HTERT RPE-1 (cell line): ENCODE measurements at regions not wholly inside any gene's neighbourhood (a gene's known extent, or its start where the extent isn't known, plus 50 kb on each side); places are given as distances from the start of the nearest gene placed in this dataset.
"Not testable (repeated sequence)": the region's sequence is repeated elsewhere in the genome, so short reads cannot be mapped to it uniquely, and the experiment has no call there.

Experiments used
- in situ Hi-C: fragments of 300-500 bp; cut with MboI; formaldehyde crosslinking; loops from 4 replicates; pipeline ENCODE4 v1.14.3; 2020; ENCODE audit warnings: low sequenced_read_pairs

DNA sequence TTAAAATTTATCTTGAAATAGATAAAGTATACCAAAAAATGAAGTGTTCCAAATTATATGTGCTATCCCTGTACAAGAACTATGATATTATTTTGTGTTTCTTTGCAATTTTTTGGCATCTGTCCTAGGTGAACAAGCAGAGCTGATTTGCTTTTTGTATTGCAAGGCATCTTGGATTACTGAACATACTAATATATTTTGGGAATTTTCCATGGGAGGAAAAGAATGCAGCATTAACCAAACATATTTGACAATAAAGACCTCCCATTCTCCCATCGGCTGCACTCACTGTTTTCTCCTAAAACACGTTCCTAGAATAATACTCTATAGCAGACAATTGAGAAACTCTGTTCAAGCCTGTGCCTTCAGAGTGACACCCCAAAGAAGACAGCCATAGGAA is 265.1 kb upstream of the ALCAM start:
- in situ Hi-C loops: no loop called here

DNA sequence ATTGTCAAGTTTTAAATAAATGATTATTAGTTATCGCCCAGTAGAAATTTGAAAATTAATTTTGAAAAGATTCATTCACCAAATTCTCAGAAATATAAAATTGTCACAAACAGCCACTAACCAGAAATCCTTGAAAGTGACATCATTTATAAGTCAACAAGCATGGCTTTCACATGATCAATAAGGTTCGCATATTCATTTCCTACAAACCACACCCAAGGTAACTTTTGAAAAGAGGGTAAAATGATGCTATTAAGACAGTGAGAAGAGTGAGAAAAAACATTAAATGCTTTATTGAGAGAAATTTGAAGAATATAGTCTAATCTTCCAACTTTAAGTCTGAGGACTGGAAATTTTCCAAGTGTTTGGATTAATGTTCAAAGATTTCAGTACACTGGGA is 263.6 kb upstream of the ALCAM start:
- in situ Hi-C loops: no loop called here

DNA sequence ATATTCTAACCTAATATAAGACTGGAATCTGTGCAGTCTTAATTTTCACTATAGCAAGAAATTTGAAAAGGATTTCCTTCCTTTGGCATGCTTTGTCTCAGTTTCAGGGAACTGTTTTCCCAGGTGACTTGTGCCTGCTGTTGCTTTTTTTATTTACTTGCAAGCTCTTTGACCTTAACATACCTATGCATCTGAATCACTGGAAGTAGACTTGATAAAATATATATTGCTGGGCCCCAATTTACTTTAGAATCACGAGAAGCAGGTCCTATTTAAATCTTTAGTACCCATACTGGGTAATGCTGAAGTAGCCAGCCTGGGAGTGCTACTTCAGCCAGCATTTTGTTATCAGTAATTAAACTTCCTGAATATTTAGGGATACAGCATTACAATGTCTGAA is 257.9 kb upstream of the ALCAM start:
- in situ Hi-C loops: no loop called here

DNA sequence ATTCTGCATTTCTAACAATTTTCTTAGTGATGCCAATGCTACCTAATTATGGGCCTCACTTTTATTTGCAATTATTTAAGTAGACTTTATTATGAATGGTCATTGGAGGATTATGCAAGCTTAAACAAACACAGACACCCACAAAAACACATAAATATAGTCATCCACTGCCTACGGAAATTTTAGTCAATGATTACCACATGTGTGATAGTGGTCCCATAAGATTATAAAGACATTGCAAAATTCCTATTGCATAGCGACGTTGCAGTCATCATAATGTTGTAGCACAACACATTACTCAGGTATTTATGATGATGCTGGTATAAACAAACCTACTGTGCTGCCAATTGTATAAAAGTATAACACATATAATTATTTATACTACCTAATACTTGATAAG is 247.8 kb upstream of the ALCAM start:
- in situ Hi-C loops: no loop called here

DNA sequence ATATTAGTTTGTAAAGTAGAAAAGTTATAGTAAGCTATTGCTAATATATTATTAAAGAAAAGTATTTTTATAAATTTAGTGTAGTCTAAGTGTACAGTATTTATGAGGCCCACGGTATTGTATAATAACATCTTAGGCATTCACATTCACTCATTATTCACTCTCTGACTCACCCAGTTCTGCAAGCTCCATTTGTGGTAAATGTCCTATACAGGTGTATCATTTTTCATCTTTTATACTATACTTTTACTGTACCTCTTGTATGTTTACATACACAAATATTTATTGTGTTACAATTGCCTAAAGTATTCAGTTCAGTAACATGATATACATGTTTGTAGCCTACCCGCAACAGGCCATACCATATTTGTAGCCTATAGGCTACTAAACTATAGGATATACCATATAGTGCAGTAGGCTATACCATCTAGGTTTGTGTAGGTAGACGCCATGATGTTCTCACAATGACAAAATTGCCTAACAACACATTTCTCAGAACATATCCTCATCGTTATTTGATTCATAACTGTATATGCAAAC is 246.8 kb upstream of the ALCAM start:
- in situ Hi-C loops: no loop called here

DNA sequence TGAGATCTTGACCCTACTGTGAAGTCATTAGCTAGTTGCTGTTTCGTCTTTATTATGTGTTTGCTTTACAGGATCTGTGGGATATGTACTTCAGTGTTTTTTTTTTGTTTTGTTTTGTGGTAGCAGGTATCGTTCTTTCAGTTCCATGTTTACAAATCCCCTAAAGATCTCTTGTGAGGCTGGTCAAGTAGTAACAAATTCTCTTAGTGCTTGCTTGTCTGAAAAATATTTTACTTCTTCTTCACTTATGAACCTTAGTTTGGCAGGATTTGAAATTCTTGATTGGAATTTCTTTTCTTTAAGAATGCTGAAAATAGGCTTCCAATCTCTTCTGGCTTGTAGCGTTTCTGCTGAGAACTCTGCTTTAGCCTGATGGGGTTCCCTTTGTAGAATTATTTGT is 235.8 kb upstream of the ALCAM start:
- in situ Hi-C loops: no loop called here

DNA sequence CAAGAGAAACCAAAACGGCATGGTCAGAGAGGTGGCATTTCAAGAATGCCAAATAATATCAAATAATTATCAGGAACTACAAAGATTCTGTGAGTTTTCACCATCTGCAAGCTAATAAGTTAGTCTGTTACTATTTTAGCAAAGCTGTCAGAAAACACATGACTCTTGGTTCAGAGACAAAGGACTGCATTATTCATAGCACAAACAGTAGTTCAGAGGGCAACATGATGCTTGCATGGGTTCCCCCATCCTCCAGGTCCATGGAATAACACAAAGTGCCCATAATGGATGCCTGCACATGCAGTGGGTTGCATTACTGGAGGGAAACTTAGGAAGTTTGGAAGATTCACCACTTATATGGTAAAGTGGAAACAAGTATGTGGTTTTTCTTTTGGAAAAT is 228.8 kb upstream of the ALCAM start:
- in situ Hi-C loops: no loop called here

DNA sequence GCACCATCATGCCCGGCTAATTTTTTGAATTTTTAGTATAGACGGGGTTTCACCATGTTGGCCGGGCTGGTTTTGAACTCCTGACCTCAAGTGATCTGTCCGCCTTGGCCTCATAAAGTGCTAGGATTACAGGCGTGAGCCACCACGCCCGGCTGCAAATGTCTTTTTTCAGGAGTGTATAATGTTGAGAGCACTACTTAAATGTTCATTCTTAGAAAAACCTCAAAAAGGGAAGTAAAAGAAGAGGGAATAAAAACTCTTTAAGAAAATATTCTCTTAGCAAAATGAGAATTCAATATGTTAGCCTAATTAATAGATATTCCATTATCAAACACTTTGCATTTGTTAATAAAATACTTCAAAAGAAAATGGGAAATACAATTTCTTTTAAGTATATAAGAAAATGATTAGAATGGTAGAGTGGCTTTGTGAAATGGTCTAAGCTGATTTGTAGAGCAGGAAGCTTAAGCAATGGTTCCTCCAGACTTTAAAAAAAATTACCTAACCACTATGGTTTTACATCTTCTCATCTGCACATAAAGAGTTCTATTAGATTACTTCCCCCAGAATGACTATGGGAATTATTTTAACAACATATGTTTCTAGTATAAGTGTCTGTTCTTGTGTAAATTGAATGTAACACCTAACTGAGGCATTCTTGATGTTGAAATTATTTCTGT is 226.7 kb upstream of the ALCAM start:
- in situ Hi-C loops: no loop called here

DNA sequence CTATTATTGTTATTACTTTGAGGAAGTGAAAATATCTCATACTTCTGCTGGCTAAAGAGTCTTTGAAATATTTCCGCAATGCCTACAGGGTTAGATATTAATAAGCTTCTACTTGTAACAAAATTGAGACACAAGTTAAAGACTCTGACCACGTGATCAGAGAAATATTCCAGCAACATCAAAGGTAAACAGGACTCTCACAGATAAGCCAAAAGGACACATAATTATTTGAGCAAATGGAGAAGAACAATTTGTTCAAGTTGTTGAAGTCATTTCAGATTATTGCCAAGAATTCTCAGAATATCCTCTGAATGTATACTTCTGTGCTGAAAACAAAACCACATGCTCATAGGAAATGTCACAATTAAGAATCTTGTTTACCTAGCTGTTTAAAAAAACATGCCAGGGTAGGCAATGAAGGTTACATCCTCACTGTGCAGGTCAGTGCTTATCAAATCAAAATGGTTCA is 225.8 kb upstream of the ALCAM start:
- in situ Hi-C loops: no loop called here

DNA sequence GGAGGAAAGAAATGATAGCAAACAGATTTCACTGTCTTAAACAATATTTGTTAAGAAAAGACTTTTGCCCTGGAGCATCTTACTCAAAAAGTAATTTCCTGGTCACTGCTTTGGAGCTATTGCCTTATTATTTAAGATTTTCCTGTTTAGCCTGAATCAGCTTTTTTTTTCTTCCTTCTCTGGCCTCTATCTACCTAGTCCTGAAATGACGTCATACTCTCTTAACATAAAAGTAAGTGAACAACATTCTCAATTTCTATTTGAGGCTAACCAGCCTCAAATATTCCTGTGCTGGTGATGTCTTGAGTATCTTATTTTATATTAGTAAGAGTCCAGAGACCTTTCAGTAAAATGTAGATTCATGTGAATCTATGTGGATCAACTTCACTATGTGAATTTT is 221.9 kb upstream of the ALCAM start:
- in situ Hi-C loops: no loop called here

DNA sequence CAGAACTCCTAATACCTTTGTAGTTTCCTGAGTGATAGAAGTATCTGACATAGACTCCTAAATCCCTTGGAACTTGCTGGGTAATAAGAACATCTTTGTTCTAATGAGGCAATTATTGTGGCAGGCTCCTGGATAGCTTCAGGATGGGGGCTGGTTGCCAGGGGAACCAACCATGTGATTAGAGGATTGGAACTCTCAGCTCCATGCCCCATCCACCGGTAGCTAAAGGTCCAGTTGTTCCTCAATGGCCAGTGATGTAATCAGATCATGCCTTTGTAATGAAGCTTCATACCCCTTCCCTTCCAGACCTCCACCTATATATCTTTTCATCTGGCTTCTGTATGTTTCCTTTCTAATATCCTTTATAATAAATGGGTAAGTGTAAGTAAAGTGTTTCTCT is 221.2 kb upstream of the ALCAM start:
- in situ Hi-C loops: no loop called here

DNA sequence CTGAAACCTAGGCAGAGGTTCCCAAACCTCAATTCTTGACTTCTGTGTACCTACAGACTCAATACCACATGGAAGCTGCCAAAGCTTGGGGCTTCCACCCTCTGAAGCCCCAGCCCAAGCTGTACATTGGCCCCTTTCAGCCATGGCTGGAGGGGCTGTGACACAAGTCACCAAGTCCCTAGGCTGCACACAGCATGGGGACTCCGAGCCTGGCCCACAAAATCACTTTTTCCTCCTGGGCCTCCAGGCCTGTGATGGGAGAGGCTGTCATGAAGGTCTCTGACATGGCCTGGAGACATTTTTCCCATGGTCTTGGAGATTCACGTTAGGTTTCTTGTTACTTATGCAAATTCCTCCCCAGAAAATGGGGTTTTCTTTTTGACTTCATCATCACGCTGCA is 217.5 kb upstream of the ALCAM start:
- in situ Hi-C loops: not testable (repeated sequence)

DNA sequence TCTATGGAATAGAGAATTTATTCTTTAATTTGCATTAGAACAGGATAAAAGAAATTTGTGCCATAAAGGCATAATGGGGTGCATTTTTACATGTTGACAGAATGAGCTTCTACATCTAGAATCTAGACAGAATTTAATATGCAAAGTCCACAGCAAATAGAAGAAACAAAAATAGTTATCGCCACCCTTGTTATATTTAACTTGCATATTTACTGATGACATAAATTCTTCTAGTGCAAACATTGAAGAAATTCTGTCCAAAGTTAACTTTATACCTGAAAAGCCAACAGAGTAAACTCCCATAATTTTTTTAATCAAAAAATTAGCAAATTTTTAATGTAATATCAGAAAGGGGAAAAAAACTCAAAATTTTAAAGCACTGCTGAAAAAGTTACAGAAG is 213.7 kb upstream of the ALCAM start:
- in situ Hi-C loops: no loop called here

DNA sequence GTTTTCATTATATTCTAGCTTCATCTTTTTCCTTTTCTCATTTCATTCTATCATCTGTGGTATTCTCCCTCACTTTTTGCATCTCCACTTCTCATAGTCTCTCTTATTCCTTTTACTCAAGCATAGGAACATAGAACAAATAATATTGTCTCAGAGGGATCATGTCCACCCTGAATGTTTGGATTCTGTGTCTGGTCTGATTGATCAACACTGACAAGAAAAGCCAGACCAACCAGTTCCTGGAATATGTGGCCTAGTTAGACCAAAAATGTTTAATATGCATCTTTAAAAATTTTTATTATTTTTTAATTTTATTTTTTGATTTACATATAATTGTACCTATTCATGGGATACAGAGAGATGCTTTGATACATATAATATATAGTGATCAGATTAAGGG is 212.0 kb upstream of the ALCAM start:
- in situ Hi-C loops: no loop called here

DNA sequence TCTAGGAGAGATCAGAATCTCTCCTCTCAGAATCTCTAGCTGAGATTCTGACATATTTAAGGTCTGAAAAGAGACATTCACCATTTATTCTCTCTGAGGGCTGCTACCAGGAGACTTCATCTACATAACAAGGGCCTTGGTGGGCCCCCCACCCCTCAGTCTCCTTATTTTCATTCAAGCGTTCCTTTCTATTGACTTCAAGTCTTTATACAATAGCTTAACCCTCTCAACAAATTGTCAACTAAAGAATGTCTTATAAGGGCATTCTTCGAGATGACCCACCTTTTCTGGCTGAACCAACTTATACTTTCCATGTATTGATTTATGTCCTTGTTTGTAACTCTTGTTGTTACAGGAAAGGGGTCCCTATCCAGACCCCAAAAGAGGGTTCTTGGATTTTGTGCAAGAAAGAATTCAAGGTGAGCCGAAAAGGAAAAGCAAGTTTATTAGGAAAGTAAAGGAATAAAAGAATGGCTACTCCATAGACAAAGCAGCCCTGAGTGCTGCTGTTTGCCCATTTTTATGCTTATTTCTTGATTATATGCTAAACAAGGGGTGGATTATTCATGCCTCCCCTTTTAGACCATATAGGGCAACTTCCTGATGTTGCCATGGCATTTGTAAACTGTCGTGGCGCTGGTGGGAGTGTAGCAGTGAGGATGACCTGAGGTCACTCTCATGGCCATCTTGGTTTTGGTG is 209.5 kb upstream of the ALCAM start:
- in situ Hi-C loops: no loop called here

DNA sequence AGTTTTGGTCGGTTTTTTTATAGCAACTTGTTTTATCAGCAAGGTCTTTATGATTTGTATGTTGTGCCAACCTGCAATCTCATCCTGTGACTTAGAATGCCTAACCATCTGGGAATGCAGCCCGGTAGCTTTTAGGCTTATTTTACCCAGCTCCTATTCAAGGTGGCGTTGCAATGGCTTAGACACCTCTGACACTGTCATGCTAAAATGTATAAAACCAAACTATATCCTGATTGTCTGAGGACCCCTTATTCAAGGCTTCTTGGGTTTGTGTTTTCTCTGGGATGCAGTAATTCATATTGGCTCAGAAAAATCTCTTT is 209.0 kb upstream of the ALCAM start:
- in situ Hi-C loops: no loop called here

DNA sequence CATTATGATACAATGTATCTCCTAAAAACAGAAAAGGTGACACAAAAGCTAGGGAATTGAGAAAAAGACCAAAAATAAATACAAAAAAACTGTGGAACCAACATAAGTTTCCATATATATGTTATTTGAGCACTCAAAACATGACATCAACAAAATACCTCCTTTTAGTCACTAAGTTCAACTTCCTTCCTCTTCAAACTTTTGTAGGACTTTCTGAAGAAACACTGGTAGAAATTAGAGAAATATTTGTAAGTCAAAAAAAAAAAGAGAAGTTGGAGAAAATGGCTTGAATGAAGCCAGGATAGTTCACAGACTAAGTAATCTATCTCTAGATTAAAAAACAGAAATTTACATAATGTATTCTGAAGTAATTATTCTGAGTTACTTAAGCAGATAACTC is 208.4 kb upstream of the ALCAM start:
- in situ Hi-C loops: no loop called here

DNA sequence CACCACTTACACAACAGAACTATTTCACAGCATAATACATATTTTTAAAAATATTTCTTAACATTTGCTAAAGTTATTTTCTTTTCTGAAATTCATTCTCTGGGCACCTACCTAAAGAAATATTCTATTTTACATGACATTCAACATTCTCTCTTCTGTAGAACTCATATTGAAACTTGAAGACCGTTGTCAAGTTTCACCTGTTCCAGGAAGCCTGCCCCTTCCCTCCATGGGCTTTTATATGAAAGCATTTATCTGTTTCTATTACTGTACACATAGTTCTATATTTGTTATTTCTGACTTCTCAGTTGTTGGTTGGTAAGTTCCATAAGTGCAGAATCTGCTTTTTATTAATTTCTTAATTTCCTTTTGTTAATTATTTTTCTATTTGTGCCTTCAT is 204.3 kb upstream of the ALCAM start:
- in situ Hi-C loops: no loop called here

DNA sequence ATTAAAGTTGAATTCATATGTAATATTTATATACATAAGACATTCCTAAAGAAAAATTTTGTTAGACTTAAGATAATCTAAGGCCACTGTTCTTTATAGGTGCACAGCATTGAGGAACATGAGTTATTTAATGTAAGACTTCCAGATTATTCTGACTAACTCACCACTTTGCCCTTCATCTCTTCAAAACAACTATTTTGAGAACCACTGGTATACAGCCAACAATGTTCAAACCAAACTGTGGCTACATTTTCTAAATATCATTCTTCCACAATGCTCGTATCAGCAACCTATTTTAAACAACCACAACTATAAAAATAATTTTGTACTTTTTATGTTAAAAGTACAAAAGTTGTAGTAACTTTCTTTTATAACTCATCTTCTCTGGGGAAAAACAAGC is 199.8 kb upstream of the ALCAM start:
- in situ Hi-C loops: no loop called here

DNA sequence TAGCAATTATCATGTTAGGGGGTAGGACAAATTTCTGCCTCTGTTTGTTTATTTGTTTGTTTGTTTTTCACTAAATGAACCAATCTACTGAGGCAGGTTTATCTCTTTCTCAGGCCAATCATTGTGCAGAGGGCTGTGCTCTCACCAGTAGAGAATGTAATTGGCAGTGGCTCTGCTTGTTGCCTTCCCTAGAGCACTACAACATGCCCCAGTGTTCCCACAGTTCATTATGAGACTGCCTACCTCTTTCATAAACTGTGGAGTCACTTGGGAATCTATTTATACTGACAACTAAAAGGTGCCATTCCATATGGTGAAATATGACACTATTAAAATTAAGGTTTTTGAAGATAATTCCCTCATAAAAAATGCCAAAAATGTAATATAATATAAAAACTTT is 196.3 kb upstream of the ALCAM start:
- in situ Hi-C loops: no loop called here

DNA sequence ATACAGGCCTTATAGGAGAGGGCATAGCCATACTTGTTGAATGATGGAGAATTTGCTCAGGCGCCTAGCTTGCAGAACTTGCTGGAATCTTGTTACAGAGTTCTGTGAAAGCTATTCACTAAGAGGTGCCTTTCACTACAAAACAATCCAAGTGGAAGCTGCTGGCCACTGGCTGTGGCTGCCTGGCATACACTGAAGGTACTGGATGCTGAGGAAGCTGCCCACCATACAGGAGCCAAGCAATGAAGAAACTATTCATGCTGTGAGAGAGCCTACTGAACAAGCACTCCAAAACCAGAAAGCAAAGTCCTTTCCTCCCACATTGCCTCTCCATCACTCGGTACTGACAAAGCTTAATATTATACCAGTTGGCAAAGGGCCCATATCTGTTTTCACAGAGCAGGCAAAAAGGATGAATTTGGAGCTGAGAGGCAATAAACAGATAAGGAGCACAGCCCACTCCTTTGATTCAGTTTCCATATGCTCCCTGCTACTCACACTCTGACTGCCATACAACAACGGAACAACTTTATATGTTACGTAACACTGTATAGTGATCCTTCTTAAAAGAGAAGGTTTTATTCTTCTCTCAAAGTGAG is 192.6 kb upstream of the ALCAM start:
- in situ Hi-C loops: no loop called here

DNA sequence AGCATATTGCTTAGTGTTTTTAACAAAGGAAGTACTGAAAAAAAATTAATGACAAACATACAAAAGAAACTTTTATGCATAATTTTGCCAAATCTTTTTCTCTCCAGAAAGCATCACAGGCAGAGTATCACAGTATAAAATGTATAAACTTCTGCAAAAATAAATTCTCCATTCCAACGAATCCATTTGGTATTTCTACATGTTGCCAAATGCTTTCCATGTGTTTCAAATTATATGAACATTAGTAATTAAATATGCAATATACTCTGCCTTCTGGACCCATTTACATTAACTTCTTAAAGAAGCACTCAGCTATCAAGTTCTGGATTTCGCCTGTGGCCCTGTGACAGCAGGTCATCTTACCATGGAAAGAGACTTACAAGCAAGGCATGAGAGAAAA is 189.1 kb upstream of the ALCAM start:
- in situ Hi-C loops: no loop called here
